ENCODE measurements at regions not wholly inside any gene's neighbourhood (a gene's known extent, or its start where the extent isn't known, plus 50 kb on each side); places are given as distances from the start of the nearest gene placed in this dataset.
"Not testable (repeated sequence)": the region's sequence is repeated elsewhere in the genome, so short reads cannot be mapped to it uniquely, and the experiment has no call there.

GRCh38 chr18:2240311-2240705 lies 331.0 kb downstream of the METTL4 start:
- H3K27me3 Mint-ChIP-seq (ENCODE audit: low read depth) = peaks cover 27% of the 10 kb centered on the region
- DNase-seq = no peak
- H3K36me3 Mint-ChIP-seq (ENCODE audit: insufficient read depth in 2 of 2) = no peaks in the 10 kb centered on the region
- no peak overlapping the region for H3K27ac Mint-ChIP-seq
- no peak for ATAC-seq (replicated peaks in 1 of 2)
- no peak overlapping the region for H3K4me3 Mint-ChIP-seq
- H3K9me3 Mint-ChIP-seq = no peaks in the 10 kb centered on the region
- H3K4me1 Mint-ChIP-seq (ENCODE audit: low read depth) = no peaks in the 10 kb centered on the region

DNA sequence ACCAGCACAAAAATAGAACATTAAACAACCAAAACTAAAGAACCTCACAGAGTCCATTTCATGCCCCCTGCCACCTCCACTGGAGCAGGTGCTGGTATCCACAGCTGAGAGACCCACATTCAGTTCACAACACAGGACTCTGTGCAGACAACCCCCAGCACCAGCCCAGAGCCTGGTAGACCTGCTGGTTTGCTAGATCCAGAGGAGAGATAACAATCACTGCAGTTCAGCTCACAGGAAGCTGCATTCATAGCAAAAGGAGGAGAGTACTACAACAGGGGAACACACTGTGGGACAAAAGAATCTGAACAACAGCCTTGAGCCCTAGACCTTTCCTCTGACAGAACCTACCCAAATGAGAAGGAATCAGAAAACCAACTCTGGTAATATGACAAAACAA lies 326.7 kb downstream of the METTL4 start:
- Mint-ChIP-seq H3K4me1 (ENCODE audit: low read depth) (peaks cover 5% of the 10 kb centered on the region), H3K36me3 (ENCODE audit: insufficient read depth in 2 of 2) (peaks cover 0 to 1% of the 10 kb centered on the region in 2 donors), H3K4me3 (no peak overlapping the region), H3K27me3 (ENCODE audit: low read depth) (peaks cover 10% of the 10 kb centered on the region), H3K27ac (no peak overlapping the region), H3K9me3 (peaks cover 2 to 3% of the 10 kb centered on the region in 2 donors)
- DNase-seq (no peak), ATAC-seq (replicated peaks in 1 of 2) (no peak)

- H3K4me3 Mint-ChIP-seq; H3K4me1 Mint-ChIP-seq (ENCODE audit: low read depth); DNase-seq; ATAC-seq (replicated peaks in 1 of 2); H3K27ac Mint-ChIP-seq; H3K9me3 Mint-ChIP-seq; H3K36me3 Mint-ChIP-seq (ENCODE audit: insufficient read depth in 2 of 2): not testable (repeated sequence)
- peaks cover 10% of the 10 kb centered on the region for H3K27me3 Mint-ChIP-seq (ENCODE audit: low read depth)
These were observed 324.2 kb downstream of the METTL4 start for GRCh38 chr18:2247101-2247500.

- no peak for DNase-seq
- ATAC-seq (replicated peaks in 1 of 2) = no peak
- Mint-ChIP-seq H3K27ac (no peak overlapping the region), H3K9me3 (no peaks in the 10 kb centered on the region), H3K36me3 (ENCODE audit: insufficient read depth in 2 of 2) (no peaks in the 10 kb centered on the region), H3K27me3 (ENCODE audit: low read depth) (no peaks in the 10 kb centered on the region), H3K4me3 (no peak overlapping the region), H3K4me1 (ENCODE audit: low read depth) (no peaks in the 10 kb centered on the region)
These were observed 316.3 kb downstream of the METTL4 start for GRCh38 chr18:2254977-2255376.

- H3K36me3 Mint-ChIP-seq (ENCODE audit: insufficient read depth in 2 of 2) = no peaks in the 10 kb centered on the region
- no peaks in the 10 kb centered on the region for H3K4me1 Mint-ChIP-seq (ENCODE audit: low read depth)
- no peak for DNase-seq
- no peak overlapping the region for H3K4me3 Mint-ChIP-seq
- no peaks in the 10 kb centered on the region for H3K27me3 Mint-ChIP-seq (ENCODE audit: low read depth)
- ATAC-seq (replicated peaks in 1 of 2) = no peak
- no peaks in the 10 kb centered on the region for H3K9me3 Mint-ChIP-seq
- no peak overlapping the region for H3K27ac Mint-ChIP-seq
These were observed 314.7 kb downstream of the METTL4 start for GRCh38 chr18:2256577-2256976.

GRCh38 chr18:2258954-2259353 lies 312.4 kb downstream of the METTL4 start:
- no peak for ATAC-seq (replicated peaks in 1 of 2)
- Mint-ChIP-seq H3K27ac (no peak overlapping the region), H3K36me3 (ENCODE audit: insufficient read depth in 2 of 2) (no peaks in the 10 kb centered on the region), H3K4me3 (no peak overlapping the region), H3K9me3 (no peaks in the 10 kb centered on the region), H3K27me3 (ENCODE audit: low read depth) (no peaks in the 10 kb centered on the region), H3K4me1 (ENCODE audit: low read depth) (no peaks in the 10 kb centered on the region)
- DNase-seq = no peak

DNA sequence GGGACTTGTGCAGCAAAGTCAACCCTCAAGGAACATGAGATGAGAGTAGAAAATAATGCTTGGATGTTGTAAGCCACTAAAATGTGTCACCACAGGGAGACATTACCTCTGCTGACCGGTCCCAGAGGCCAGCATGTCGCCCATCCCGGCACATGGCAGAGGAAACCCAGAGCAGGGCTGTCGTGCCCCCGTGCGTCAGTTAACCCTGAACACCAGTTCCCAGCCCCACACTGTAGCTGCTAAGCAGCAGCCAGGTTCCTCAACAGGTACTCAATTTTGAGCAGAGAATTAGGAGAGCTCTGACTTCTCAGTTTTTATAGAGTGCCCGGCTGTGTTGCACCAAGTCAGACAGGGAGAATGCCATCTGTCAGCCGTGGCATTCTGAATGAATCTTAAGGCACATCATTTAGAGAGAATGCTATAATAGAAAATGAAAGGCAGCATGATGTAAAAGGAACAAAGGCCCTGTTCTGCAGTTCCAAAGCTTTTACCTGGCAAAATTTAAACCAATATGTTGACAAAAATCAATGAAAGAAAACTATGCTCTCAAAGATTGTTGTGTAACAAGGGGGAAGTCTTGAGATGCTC lies 307.9 kb downstream of the METTL4 start:
- Mint-ChIP-seq H3K27me3 (ENCODE audit: low read depth) (no peaks in the 10 kb centered on the region), H3K27ac (no peak overlapping the region), H3K9me3 (no peaks in the 10 kb centered on the region), H3K36me3 (ENCODE audit: insufficient read depth in 2 of 2) (no peaks in the 10 kb centered on the region), H3K4me1 (ENCODE audit: low read depth) (no peaks in the 10 kb centered on the region), H3K4me3 (no peak overlapping the region)
- DNase-seq = no peak
- ATAC-seq (replicated peaks in 1 of 2) = no peak

DNA sequence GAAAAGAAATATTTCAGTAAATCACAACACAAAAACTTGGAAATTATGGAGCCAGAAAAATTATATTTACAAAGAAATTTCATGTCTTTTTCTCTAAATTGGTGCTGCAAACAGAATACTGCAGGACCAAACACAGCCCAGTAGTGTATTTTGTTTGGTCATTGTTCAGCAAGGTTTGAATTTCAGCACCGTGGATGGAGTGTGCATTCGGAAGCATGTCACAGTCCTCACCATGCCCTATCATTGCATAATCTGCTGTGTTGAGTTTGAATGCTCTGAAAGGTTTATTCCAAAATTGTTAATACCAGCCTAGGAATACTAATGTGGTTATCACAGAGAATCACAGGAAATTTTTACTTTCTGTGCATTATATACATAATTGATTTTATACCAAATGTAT lies 296.7 kb downstream of the METTL4 start:
- H3K4me1 Mint-ChIP-seq (ENCODE audit: low read depth) = no peaks in the 10 kb centered on the region
- no peaks in the 10 kb centered on the region for H3K9me3 Mint-ChIP-seq
- no peak overlapping the region for H3K27ac Mint-ChIP-seq
- H3K36me3 Mint-ChIP-seq (ENCODE audit: insufficient read depth in 2 of 2) = no peaks in the 10 kb centered on the region
- no peak for DNase-seq
- no peak for ATAC-seq (replicated peaks in 1 of 2)
- no peak overlapping the region for H3K4me3 Mint-ChIP-seq
- H3K27me3 Mint-ChIP-seq (ENCODE audit: low read depth) = peaks cover 7% of the 10 kb centered on the region

GRCh38 chr18:2281086-2281485 lies 290.2 kb downstream of the METTL4 start:
- Mint-ChIP-seq H3K4me1 (ENCODE audit: low read depth) (no peaks in the 10 kb centered on the region), H3K27me3 (ENCODE audit: low read depth) (no peaks in the 10 kb centered on the region), H3K27ac (no peak overlapping the region), H3K36me3 (ENCODE audit: insufficient read depth in 2 of 2) (no peaks in the 10 kb centered on the region), H3K4me3 (no peak overlapping the region), H3K9me3 (no peaks in the 10 kb centered on the region)
- DNase-seq (no peak), ATAC-seq (replicated peaks in 1 of 2) (no peak)

DNA sequence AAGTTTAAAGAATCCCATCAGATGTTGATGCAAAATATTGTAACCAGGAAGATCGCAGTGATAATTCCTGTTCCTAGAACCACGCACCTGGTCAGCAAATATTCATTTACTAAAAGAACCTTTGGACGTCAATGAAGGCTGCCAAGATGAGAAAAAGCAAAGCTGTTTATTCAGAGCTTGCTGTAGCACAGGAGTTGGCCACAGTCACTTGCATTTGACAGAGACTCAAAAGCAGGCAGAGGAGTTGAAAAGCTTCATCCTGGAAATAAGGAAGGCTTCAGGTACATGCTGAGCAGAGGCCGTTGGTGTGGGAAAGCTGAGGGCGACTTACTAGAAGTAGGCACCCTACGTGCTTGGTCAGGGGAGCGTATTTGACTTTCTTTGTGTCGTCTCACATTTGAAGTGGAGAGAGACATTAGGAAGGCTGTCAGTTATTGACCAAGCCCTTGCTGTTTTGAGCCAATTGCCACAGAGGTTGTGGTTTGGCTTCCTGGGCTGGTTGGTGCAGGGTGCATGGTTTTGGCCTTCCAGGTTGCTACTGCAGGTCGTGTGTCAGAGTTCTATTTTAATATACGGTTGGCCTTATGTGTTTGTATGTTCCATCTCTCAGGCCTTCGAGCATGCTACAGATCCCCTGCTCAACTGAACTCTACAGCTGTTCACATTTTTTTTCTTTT lies 289.6 kb downstream of the METTL4 start:
- Mint-ChIP-seq H3K36me3 (ENCODE audit: insufficient read depth in 2 of 2) (no peaks in the 10 kb centered on the region), H3K27me3 (ENCODE audit: low read depth) (no peaks in the 10 kb centered on the region), H3K4me1 (ENCODE audit: low read depth) (no peaks in the 10 kb centered on the region), H3K27ac (no peak overlapping the region), H3K9me3 (peaks cover 0 to 1% of the 10 kb centered on the region in 2 donors), H3K4me3 (no peak overlapping the region)
- no peak for ATAC-seq (replicated peaks in 1 of 2)
- no peak for DNase-seq

DNA sequence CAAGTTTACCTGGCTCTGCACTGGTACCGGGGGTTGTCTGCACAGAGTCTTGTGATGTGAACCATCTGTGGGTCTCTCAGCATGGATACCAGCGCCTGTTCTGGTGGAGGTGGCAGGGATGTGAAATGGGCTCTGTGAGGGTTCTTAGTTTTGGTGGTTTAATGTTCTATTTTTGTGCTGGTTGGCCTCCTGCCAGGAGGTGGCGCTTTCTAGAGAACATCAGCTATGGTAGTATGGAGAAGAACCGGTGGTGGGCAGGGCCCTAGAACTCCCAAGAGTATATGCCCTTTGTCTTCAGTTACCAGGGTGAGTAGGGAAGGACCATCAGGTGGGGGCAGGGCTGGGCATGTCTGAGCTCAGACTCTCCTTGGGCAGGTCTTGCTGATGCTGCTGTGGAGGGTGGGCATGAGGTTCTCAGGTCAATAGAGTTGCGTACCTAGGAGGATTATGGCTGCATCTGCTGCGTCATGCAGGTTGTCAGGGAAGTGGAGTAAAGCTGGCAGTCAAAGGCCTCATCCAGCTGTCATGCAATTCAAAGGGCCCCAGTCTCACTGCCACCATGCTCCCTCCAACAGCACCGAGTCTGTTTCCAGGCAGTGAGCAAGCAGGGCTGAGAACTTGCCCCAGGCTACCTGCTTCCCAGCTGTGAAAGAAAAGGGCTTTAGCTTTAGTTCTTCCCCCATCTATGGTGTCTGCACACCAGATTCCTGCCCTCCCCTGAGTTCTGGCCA lies 278.0 kb downstream of the METTL4 start:
- H3K27me3 Mint-ChIP-seq (ENCODE audit: low read depth) = peaks cover 23% of the 10 kb centered on the region
- ATAC-seq (replicated peaks in 1 of 2) (no peak), DNase-seq (no peak)
- H3K36me3 Mint-ChIP-seq (ENCODE audit: insufficient read depth in 2 of 2) = no peaks in the 10 kb centered on the region
- H3K4me1 Mint-ChIP-seq (ENCODE audit: low read depth) = no peaks in the 10 kb centered on the region
- no peak overlapping the region for H3K27ac Mint-ChIP-seq
- no peaks in the 10 kb centered on the region for H3K9me3 Mint-ChIP-seq
- H3K4me3 Mint-ChIP-seq = no peak overlapping the region

GRCh38 chr18:2301316-2301715 lies 270.0 kb downstream of the METTL4 start:
- Mint-ChIP-seq H3K4me1 (ENCODE audit: low read depth) (no peaks in the 10 kb centered on the region), H3K4me3 (no peak overlapping the region), H3K27ac (no peak overlapping the region), H3K9me3 (no peaks in the 10 kb centered on the region), H3K36me3 (ENCODE audit: insufficient read depth in 2 of 2) (no peaks in the 10 kb centered on the region), H3K27me3 (ENCODE audit: low read depth) (peaks cover 10% of the 10 kb centered on the region)
- DNase-seq = no peak
- no peak for ATAC-seq (replicated peaks in 1 of 2)

DNA sequence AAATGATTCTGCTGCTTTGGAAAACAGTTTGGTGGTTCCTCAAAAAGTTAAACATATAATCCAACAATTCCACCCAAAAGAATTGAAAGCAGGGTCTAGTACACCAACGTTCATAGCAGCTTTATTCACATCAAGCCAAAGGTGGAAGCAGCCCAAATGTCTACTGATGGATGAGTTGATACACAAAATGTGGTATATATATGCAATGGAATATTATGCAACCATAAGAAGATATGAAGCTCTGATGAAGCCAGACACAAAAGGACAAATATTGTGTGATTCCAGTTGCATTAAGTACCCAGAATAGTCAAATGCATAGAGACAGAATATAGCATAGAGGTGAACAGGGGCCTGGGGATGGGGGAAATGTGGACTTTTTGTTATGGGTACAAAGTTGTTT lies 269.3 kb downstream of the METTL4 start:
- DNase-seq (no peak), ATAC-seq (replicated peaks in 1 of 2) (no peak)
- Mint-ChIP-seq H3K4me3 (no peak overlapping the region), H3K27ac (no peak overlapping the region), H3K27me3 (ENCODE audit: low read depth) (peaks cover 15% of the 10 kb centered on the region), H3K9me3 (no peaks in the 10 kb centered on the region), H3K4me1 (ENCODE audit: low read depth) (no peaks in the 10 kb centered on the region), H3K36me3 (ENCODE audit: insufficient read depth in 2 of 2) (no peaks in the 10 kb centered on the region)
